Middle frontal gyrus (tissue), 1 donor: ENCODE measurements at regions not wholly inside any gene's neighbourhood (a gene's known extent, or its start where the extent isn't known, plus 50 kb on each side); places are given as distances from the start of the nearest gene placed in this dataset.

Experiments
- DNase-seq: peaks from one replicate; pipeline ENCODE4 v3.0.0-alpha.2; 2015; ENCODE audit warnings: low spot score; ENCODE audit errors: extremely low spot score

DNA sequence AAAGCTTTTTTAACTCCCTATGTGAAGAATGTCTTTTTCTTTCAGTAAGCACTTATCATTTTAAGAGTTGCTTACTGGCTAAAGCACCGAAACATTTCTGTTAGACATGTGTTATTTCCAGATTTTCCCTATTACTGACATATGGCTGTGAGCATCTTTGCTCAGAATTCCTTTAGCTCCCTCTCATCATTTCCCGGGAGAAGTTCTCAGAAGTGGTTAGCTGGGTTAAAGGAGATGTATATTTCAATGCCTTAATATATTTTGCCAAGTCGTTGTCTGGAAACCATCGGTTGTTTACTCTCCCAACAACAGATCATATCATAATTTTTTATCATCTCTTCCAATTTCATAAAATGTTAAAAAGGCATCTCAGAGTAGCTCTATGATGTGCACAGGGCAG is 396.5 kb downstream of the OCA2 start:
- DNase-seq = no peak

DNA sequence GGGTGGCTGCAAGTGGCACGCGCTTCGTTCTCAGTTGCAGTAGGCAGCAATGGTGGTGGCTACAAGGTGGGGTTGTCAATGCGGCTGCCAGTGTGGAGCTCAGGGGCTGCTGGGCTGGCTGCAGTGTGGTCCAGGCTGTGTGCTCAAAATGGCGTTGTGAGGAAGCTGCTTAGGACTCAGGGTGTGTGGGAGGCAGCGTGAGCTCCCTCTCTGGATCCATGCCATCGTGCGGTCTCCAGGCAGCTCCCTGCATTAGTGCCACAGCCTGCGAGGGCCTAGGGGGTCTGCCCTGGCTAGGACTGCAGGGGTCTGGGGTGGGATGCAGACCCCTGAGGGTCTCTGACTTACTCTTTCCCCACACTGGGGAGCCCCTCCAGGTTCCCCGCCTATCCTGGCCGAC is 397.2 kb downstream of the OCA2 start:
- no peak for DNase-seq

DNA sequence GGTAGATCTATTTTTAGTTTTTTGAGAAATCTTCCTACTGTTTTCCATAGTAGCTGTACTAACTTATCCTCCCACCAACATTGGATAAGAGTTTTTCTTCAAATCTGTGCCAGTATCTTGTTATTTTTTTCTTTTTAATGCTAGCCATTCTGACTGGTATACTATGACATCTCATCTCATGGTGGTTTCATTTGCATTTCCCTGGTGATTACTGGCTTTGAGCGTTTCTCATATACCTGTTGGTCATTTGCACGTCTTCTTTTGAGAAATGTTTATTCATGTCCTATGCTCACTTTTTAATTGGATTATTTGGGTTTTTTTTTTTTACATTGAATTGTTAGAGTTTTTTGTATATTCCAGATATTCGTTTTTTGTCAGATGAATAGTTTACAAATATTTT is 398.1 kb downstream of the OCA2 start:
- no peak for DNase-seq

DNA sequence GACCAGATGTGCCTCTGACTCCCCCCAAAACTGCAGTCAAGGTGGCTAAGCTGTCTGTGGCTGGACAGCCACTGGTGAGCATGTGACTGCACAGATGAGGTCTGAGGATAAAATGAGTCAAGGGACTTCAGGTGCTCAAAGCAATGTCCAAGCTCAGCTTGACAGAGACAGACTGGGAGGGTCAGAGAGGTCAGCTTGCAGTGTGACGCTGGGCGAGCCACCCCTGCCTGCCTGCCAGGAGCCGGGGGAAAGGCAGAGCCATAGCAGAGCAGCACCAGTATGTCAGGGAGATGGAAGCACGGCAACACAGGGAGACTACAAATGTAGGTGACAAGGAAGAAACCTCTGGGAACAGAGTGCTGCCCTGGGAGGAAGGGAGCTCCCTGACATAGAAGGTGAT is 399.4 kb downstream of the OCA2 start:
- DNase-seq = no peak

DNA sequence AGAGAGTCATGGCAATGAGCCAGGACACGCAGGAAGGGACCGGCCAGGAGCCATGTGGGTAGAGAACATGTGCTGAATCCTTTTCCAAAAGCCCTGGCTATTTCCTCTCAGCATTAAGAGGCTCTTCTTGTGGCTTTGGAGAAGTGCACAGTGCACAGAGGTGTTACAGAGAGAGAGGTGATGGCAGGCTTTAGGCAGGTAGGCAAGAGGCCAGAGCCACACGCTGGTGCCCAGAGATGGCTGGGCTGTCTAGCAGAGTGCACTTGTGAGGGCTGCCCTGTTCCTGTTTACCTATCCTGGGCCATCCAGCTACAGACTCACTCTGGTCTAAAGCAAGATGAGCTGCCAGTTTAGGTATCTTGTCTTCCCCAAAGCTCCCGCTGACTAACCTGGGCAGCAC is 402.6 kb downstream of the OCA2 start:
- DNase-seq = no peak

DNA sequence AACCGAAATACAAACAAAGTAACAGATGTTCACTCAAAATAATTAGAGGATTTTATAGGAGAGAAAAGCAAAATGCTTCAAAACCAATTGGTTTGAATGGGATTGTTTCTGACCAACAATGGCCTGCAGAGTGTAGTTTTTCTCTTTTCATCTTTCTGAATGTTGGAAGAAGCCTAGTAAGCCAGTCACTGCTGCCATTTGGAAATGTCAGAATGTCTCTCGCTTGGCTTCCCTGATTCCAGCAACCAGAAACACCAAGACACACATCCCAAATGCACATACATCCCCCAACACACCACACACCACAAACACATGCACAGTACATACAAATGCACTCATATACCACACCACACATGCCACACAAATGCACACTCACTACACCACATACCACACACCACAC is 403.4 kb downstream of the OCA2 start:
- DNase-seq = no peak

DNA sequence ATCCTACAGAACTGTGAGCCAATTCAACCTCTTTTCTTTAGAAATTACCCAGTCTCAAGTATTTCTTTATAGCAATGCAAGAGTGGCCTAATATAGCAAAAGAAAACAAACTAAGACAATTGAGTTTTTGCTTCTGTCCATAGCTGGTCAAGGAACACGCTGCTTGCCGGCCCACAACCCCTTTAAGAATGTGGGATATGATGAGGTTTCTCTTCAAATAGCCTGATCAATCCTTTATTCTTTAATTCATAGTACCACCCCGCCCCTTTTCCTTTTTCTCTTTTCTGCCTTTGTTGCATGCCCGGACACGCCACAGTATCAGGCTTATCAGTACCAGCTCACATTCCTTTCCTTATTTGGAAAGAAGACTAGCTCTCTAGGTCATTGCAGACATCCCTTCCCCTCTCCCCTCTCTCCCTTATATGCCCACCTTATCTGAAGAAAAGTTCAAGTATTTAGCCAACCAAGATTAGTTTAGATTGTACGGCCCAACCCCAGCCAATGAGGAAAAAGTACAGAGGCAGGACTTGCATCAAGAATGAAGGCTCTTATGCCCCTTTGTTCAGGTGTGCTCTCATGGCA is 404.5 kb downstream of the OCA2 start:
- no peak for DNase-seq

DNA sequence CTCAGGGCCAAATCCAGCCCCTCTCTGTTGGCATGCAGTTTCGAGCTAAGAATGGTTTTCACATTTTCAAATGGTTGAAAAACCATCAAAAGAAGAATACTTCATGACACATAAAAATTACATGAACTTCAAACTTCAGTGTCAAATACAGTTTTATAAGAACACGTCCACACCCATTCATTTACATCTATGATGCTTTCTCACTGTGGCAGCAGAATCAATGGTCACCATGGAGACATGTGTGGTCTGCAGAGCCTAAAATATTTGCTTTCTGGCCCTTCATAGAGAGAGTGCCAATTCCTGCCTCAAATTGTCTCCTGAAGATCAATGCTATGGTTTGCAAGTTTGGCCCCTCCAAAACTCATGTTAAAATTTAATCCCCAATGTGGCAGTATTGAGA is 405.8 kb downstream of the OCA2 start:
- no peak for DNase-seq

DNA sequence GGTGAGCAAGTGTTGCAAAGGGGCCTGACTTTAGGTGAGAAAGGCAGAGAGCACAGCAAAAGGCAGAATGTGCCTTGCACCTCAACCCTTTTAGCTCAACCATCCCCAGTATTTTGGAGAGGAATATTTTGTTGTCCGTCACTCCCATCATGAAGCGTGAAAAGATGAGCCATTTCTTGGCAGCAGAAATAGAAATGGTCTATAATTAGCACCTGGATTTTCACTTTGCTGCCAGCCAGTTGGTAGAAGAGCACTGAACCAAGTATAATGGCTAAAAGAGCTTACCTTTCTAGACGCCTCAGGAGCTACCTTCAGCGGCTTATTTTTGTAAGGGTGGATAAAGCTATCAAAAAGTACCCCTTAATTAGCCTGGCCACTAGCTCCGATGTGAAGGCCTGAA is 406.7 kb downstream of the OCA2 start:
- no peak for DNase-seq

DNA sequence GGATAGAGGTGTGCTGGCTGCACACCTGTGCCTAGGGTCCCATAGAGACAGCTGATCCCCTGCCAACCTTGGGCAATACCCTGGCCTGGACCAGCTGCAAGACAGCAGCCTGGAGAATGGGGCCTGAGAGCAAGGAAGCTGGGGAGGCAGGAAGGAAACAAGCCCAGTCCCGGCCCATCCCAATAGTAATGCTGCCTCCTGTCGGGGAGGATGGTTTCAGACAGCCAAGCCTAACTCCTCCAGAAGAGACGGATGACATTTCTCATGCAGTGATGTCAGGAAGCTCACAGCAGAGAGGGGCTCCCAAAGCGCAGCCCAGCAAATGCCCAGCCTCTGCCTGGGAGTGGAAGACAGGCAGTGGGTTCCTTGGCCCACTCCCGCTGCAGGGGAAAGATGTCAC is 408.8 kb downstream of the OCA2 start:
- no peak for DNase-seq

DNA sequence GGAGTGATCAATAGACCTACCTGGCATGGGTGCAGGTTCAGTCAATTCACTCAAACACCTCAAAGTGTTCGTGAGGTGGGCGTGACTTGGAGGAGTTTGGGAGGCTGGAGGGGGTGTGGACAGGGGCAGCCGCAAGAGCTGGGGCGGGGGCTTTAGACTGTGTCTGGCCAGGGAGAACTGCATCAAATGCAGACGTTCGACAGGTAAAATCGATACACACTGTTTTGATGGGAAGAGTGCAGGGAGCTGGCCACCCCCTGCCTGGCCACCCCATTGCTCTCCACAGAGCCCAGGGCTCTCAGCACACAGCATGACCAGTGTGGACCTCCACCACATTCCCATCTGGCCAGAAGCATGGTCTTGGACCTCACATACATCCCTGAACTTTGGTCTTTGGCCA is 412.1 kb downstream of the OCA2 start:
- no peak for DNase-seq

DNA sequence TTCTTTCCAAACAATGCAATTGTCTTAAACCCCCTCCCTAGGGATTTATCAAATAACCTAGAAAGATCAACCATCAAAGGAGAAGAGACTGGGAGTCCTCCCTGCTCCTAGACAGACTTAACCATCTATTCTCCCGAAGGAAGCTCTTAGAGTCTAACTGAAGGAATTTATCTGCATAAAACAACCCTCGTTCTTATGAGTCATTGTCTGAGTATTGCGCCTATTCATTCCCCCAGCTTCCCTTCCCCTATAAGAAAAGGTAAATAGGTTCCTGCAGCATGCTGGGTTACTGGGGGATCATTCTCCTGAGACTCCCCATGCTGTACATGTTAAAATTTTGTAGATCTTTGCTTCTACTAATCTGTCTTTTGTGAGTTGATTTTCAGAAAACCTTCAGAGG is 412.7 kb downstream of the OCA2 start:
- DNase-seq = no peak

DNA sequence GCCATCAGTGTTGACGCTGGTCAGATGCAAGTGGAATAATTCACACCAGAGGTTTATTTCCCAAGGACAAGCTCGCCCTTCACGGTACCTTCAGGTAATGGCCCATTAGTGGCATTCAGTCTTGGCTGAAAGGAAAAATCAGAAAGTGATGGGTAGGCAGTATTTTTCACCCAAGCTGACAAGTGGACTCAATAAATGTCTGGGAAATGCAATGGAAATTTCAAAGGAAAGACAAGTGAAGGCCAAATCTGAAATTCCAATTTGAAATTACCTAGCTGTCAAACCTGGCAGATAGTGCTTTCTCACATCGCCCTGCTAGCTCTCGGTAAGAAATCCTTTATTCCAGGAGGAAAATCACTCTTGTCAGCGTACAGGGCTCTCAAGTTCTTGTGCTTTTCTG is 413.5 kb downstream of the OCA2 start:
- no peak for DNase-seq

DNA sequence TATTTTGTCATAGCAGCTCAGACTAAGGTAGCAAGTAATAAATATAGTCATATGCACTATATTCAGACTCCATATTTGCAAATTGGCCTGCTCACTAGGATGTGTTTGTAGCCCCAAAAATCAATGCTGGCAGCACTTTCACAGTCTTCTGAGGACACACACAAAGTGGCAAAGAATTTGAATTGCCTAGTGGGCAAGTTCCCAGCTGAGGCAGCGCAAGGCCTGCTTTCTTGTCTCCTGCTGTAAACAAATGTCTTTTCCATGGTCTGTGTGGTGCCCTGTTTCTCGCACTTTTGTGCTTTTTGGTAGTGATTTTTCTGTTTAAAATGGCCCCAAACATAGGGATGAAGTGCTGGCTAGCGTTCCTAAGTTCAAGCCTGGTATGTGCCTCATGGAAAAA is 416.0 kb downstream of the OCA2 start:
- DNase-seq = no peak

DNA sequence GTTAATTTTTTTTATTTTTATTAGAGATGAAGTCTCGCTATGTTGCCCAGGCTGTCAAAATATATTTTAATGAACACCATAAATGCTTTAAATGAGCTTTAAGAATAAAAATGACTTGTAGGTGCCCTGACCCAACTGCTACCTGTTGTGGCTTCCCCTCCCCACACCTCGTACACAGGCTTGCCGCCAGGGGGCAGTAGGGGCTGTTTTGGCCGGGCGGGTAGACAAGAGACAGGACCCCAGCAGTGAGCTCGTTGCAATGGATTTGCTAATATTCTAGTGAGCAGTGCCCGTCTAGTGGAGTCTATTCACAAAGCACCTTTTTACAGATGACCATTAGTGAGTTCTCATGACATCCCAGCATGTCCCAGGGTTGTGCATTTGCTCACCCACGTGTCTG is 418.1 kb downstream of the OCA2 start:
- no peak for DNase-seq

DNA sequence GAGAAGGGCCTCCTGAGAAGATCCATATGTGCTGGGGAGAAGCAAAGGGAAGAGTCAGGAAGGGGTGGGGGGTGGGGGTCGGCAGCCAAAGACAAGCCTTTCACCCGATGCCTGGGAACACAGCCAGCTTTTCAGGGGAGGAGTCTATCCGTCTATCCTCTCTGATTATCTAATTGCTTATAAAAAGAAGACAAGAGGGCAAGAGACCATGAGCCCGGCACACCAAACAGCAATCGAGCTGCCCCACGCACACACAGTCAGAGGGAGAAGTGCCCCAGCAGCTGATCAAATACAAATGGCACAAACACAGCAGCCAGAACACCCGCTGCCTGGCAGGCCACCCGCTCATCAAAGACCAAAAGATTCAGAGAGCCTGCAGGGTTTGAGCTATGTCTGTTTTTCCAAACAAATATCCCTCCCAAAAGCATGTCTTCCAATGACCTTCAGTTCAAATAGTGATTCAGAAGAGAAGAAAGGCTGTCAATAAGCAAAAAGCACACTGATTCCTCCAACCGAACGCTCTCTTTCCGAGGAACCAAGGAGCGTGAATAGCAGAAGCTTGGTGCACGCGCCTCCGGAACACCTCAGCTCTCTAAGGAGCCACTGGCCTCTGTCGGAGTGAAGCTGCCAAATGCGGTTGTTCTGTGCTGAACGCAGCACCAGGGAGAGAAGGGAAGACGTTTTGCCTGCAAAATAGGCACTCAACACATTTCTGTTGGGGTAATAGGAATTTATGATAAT is 419.2 kb downstream of the OCA2 start:
- no peak for DNase-seq

DNA sequence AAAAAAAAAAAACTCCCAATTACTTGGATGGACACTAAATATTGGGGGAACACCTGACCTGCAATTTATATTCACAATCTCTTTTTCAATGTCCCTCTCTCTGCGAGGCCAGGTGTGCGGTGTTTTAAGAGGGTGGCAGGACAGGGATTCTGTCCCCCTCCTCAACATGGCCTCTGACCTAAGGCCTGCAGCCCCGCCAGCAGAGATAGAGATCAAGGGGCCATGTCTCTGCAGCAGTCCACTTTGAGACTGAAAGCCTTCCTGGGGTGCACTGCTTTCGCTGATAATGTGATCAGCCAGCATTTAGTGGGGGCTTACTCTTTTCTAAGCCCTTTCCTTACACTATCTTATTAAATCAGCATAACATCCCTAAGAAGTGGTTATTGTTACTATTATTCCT is 419.9 kb downstream of the OCA2 start:
- DNase-seq = no peak

DNA sequence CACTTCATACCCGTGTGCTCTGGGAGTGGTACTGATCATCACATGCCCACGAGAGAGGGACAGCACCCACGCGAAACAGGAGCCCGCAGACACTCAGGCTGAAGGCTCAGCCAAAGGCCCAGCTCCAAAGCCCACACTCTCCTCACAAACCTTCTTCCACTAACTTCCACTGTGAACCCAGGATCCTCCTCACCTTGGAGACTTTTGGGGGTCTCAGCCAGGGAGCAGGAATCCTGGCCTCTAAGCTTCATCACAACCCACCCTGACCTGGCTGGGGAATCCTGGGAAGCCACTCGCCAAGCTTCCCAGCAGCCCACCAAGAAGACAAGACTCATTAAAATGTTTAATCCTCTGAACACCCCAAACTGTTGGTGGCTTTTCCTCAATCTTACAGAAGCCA is 421.2 kb downstream of the OCA2 start:
- DNase-seq = no peak

DNA sequence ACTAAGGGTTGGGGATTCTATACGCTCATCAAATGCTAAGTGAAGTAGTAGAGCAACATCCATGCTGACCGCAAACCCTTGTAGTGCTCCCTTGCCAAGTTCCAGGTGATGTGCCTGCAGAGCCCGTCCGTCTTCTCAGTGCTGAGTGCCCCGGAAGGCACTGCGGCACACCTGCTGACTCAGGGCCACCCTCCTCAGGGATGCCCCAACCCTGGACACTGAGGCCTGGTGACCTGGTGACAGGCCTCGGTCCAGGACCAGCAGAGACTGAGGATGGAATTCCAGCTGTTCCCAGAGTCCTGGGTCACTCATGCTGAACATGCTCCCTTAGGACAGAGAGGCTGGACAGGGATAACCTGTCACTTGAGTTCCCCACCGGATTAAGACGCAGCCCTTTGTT is 422.5 kb downstream of the OCA2 start:
- no peak for DNase-seq

DNA sequence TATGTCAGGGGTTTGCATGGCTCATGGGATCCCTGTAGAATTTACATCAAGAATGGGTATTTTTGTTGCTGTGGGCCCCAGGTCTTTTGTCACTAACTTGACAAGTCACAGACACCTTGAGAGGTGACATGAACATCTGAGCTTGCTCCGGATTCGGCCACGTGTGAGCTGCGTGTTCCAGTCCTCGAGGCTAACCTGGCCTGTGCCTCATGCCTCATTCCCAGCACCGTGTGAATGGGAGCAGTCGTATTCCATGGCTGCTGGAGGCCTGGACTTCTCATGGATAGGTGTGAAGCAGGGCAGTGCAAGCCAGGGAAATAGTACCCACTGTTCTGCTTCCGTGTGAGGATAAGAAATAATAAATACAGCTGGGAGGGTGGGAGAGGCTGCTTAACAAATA is 423.5 kb downstream of the OCA2 start:
- DNase-seq = no peak

DNA sequence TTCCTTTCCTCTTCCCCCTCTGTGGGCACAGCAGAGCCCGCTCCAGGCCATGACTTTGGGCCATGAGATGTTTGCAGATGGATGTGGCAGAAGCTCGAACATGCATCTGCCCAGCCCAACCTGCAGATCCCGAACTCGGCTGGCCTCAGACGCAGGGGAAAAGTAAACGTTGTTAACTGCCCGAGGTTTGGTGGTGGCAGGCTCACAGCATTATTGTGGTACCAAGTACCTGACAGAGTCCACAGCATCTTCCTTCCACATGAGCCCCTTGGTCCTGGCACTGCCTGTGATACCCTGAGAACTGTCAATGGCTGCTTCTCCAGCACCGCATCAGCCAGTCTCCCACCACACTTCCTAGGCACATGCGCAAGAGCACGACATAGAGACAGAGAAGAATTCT is 424.3 kb downstream of the OCA2 start:
- DNase-seq = no peak

DNA sequence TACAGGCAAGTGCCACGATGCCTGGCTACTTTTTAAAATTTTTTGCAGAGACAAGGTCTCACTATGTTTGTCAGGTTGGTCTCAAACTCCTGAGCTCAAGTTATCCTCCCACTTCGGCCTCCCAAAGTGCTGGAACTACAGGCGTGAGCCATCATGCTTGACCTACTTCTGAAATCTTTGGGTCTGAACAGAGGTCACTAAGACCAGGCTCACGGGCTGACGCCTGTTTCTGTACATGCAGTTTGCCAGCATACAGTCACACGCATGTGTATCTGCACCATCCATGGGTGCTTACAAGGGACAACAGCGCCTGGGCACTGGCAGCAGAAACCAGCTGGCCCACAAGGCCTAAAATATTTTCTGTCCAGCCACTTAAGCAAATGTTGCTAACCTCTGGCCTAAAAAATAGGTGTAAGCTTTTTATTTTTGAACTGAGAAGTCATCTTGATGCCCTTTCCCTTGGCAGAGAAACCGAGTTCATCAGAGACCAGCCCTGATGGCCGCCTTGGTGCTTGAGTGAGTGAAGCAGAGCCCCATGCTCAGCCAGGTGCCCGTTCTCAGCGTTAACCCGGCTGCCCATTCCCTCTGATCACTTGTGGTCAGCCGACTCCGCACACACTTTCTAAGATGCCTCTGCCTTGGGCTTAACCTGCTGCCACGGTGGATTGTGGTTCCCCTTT is 425.2 kb downstream of the OCA2 start:
- DNase-seq = no peak

DNA sequence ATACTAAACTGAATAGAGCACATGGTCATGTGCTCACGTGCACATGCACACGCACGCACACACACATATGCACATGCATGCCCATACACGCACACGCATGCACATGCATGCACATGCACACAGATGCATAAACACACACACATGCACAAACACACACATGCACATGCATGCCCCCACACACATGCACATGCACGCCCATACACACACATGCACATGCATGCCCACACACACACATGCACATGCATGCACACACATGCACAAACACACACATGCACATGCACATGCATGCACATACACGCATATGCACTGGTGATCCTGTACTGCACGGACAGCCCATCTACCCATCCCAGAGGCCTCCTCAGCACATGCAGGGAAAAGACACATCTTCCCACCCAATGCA is 426.6 kb downstream of the OCA2 start:
- DNase-seq = no peak
